ENCODE measurements at regions not wholly inside any gene's neighbourhood (a gene's known extent, or its start where the extent isn't known, plus 50 kb on each side); places are given as distances from the start of the nearest gene placed in this dataset.

GRCh38 chr1:114274621-114275317, 121.1 kb upstream of the SYT6 start:
- no peak overlapping the region for H3K27ac ChIP-seq (ENCODE audit: low read depth in 2 of 2, low read length in 2 of 2)
- H3K4me3 ChIP-seq (ENCODE audit: low read length in 2 of 2), result no peak overlapping the region
- H3K27me3 ChIP-seq (ENCODE audit: control insufficient read depth in 2 of 2, insufficient read depth in 2 of 2, low read length in 2 of 2), result no peaks in the 10 kb centered on the region
- no peaks in the 10 kb centered on the region for H3K4me1 ChIP-seq (ENCODE audit: control insufficient read depth in 2 of 2, insufficient read depth in 2 of 2, low read length in 2 of 2)
- H3K9ac ChIP-seq (ENCODE audit: low read depth in 1 of 2, low read length in 2 of 2), result no peak overlapping the region
- no peaks in the 10 kb centered on the region for H3K9me3 ChIP-seq (ENCODE audit: control insufficient read depth in 2 of 2, low read length in 2 of 2)
- no peaks in the 10 kb centered on the region for H3K36me3 ChIP-seq (ENCODE audit: control insufficient read depth in 2 of 2, insufficient read depth in 2 of 2, low read length in 2 of 2)

- H3K36me3 ChIP-seq (ENCODE audit: control insufficient read depth in 2 of 2, insufficient read depth in 2 of 2, low read length in 2 of 2), result no peaks in the 10 kb centered on the region
- H3K4me1 ChIP-seq (ENCODE audit: control insufficient read depth in 2 of 2, insufficient read depth in 2 of 2, low read length in 2 of 2), result no peaks in the 10 kb centered on the region
- H3K27ac ChIP-seq (ENCODE audit: low read depth in 2 of 2, low read length in 2 of 2), result no peak overlapping the region
- H3K9ac ChIP-seq (ENCODE audit: low read depth in 1 of 2, low read length in 2 of 2), result no peak overlapping the region
- no peak overlapping the region for H3K4me3 ChIP-seq (ENCODE audit: low read length in 2 of 2)
- no peaks in the 10 kb centered on the region for H3K9me3 ChIP-seq (ENCODE audit: control insufficient read depth in 2 of 2, low read length in 2 of 2)
- H3K27me3 ChIP-seq (ENCODE audit: control insufficient read depth in 2 of 2, insufficient read depth in 2 of 2, low read length in 2 of 2), result no peaks in the 10 kb centered on the region
Observed at GRCh38 chr1:114272593-114272992, 118.9 kb upstream of the SYT6 start.

- no peaks in the 10 kb centered on the region for H3K4me1 ChIP-seq (ENCODE audit: control insufficient read depth in 2 of 2, insufficient read depth in 2 of 2, low read length in 2 of 2)
- no peaks in the 10 kb centered on the region for H3K36me3 ChIP-seq (ENCODE audit: control insufficient read depth in 2 of 2, insufficient read depth in 2 of 2, low read length in 2 of 2)
- no peak overlapping the region for H3K4me3 ChIP-seq (ENCODE audit: low read length in 2 of 2)
- H3K9me3 ChIP-seq (ENCODE audit: control insufficient read depth in 2 of 2, low read length in 2 of 2), result no peaks in the 10 kb centered on the region
- H3K9ac ChIP-seq (ENCODE audit: low read depth in 1 of 2, low read length in 2 of 2), result no peak overlapping the region
- H3K27me3 ChIP-seq (ENCODE audit: control insufficient read depth in 2 of 2, insufficient read depth in 2 of 2, low read length in 2 of 2), result no peaks in the 10 kb centered on the region
- no peak overlapping the region for H3K27ac ChIP-seq (ENCODE audit: low read depth in 2 of 2, low read length in 2 of 2)
Observed at GRCh38 chr1:114270718-114271117, 117.0 kb upstream of the SYT6 start.

- Histone ChIP-seq H3K4me3 (ENCODE audit: low read length in 2 of 2) (no peak overlapping the region), H3K4me1 (ENCODE audit: control insufficient read depth in 2 of 2, insufficient read depth in 2 of 2, low read length in 2 of 2) (no peaks in the 10 kb centered on the region), H3K9me3 (ENCODE audit: control insufficient read depth in 2 of 2, low read length in 2 of 2) (no peaks in the 10 kb centered on the region), H3K9ac (ENCODE audit: low read depth in 1 of 2, low read length in 2 of 2) (no peak overlapping the region), H3K27ac (ENCODE audit: low read depth in 2 of 2, low read length in 2 of 2) (no peak overlapping the region), H3K27me3 (ENCODE audit: control insufficient read depth in 2 of 2, insufficient read depth in 2 of 2, low read length in 2 of 2) (no peaks in the 10 kb centered on the region), H3K36me3 (ENCODE audit: control insufficient read depth in 2 of 2, insufficient read depth in 2 of 2, low read length in 2 of 2) (no peaks in the 10 kb centered on the region)
Observed at GRCh38 chr1:114270282-114270681, 116.6 kb upstream of the SYT6 start.

GRCh38 chr1:114269539-114269938, 115.9 kb upstream of the SYT6 start:
- no peak overlapping the region for H3K27ac ChIP-seq (ENCODE audit: low read depth in 2 of 2, low read length in 2 of 2)
- no peak overlapping the region for H3K9ac ChIP-seq (ENCODE audit: low read depth in 1 of 2, low read length in 2 of 2)
- no peak overlapping the region for H3K4me3 ChIP-seq (ENCODE audit: low read length in 2 of 2)
- no peaks in the 10 kb centered on the region for H3K36me3 ChIP-seq (ENCODE audit: control insufficient read depth in 2 of 2, insufficient read depth in 2 of 2, low read length in 2 of 2)
- H3K27me3 ChIP-seq (ENCODE audit: control insufficient read depth in 2 of 2, insufficient read depth in 2 of 2, low read length in 2 of 2), result no peaks in the 10 kb centered on the region
- no peaks in the 10 kb centered on the region for H3K4me1 ChIP-seq (ENCODE audit: control insufficient read depth in 2 of 2, insufficient read depth in 2 of 2, low read length in 2 of 2)
- H3K9me3 ChIP-seq (ENCODE audit: control insufficient read depth in 2 of 2, low read length in 2 of 2), result no peaks in the 10 kb centered on the region

GRCh38 chr1:114263343-114263742, 109.7 kb upstream of the SYT6 start:
- no peak overlapping the region for H3K27ac ChIP-seq (ENCODE audit: low read depth in 2 of 2, low read length in 2 of 2)

GRCh38 chr1:114262337-114262736, 108.7 kb upstream of the SYT6 start:
- Histone ChIP-seq H3K9ac (ENCODE audit: low read depth in 1 of 2, low read length in 2 of 2) (no peak overlapping the region), H3K4me3 (ENCODE audit: low read length in 2 of 2) (no peak overlapping the region), H3K27ac (ENCODE audit: low read depth in 2 of 2, low read length in 2 of 2) (peak overlapping the region in 1 of 2 donors; percentile 11)

More at GRCh38 chr1:114263343-114263742, 109.7 kb upstream of the SYT6 start:
- no peaks in the 10 kb centered on the region for H3K36me3 ChIP-seq (ENCODE audit: control insufficient read depth in 2 of 2, insufficient read depth in 2 of 2, low read length in 2 of 2)
- H3K9me3 ChIP-seq (ENCODE audit: control insufficient read depth in 2 of 2, low read length in 2 of 2), result no peaks in the 10 kb centered on the region
- H3K9ac ChIP-seq (ENCODE audit: low read depth in 1 of 2, low read length in 2 of 2), result no peak overlapping the region
- H3K4me1 ChIP-seq (ENCODE audit: control insufficient read depth in 2 of 2, insufficient read depth in 2 of 2, low read length in 2 of 2), result peaks cover 5 to 10% of the 10 kb centered on the region in 2 donors
- no peak overlapping the region for H3K4me3 ChIP-seq (ENCODE audit: low read length in 2 of 2)
- H3K27me3 ChIP-seq (ENCODE audit: control insufficient read depth in 2 of 2, insufficient read depth in 2 of 2, low read length in 2 of 2), result no peaks in the 10 kb centered on the region

GRCh38 chr1:114260805-114261484, 107.3 kb upstream of the SYT6 start:
- no peaks in the 10 kb centered on the region for H3K27me3 ChIP-seq (ENCODE audit: control insufficient read depth in 2 of 2, insufficient read depth in 2 of 2, low read length in 2 of 2)
- no peak overlapping the region for H3K9ac ChIP-seq (ENCODE audit: low read depth in 1 of 2, low read length in 2 of 2)
- no peak overlapping the region for H3K4me3 ChIP-seq (ENCODE audit: low read length in 2 of 2)
- H3K9me3 ChIP-seq (ENCODE audit: control insufficient read depth in 2 of 2, low read length in 2 of 2), result no peaks in the 10 kb centered on the region
- H3K36me3 ChIP-seq (ENCODE audit: control insufficient read depth in 2 of 2, insufficient read depth in 2 of 2, low read length in 2 of 2), result no peaks in the 10 kb centered on the region
- peaks cover 5 to 10% of the 10 kb centered on the region in 2 donors for H3K4me1 ChIP-seq (ENCODE audit: control insufficient read depth in 2 of 2, insufficient read depth in 2 of 2, low read length in 2 of 2)
- H3K27ac ChIP-seq (ENCODE audit: low read depth in 2 of 2, low read length in 2 of 2), result no peak overlapping the region

More at GRCh38 chr1:114262337-114262736, 108.7 kb upstream of the SYT6 start:
- no peaks in the 10 kb centered on the region for H3K27me3 ChIP-seq (ENCODE audit: control insufficient read depth in 2 of 2, insufficient read depth in 2 of 2, low read length in 2 of 2)
- no peaks in the 10 kb centered on the region for H3K36me3 ChIP-seq (ENCODE audit: control insufficient read depth in 2 of 2, insufficient read depth in 2 of 2, low read length in 2 of 2)
- peaks cover 5 to 10% of the 10 kb centered on the region in 2 donors for H3K4me1 ChIP-seq (ENCODE audit: control insufficient read depth in 2 of 2, insufficient read depth in 2 of 2, low read length in 2 of 2)
- H3K9me3 ChIP-seq (ENCODE audit: control insufficient read depth in 2 of 2, low read length in 2 of 2), result no peaks in the 10 kb centered on the region

GRCh38 chr1:114259511-114260160, 106.0 kb upstream of the SYT6 start:
- Histone ChIP-seq H3K4me1 (ENCODE audit: control insufficient read depth in 2 of 2, insufficient read depth in 2 of 2, low read length in 2 of 2) (peaks cover 5 to 10% of the 10 kb centered on the region in 2 donors), H3K27ac (ENCODE audit: low read depth in 2 of 2, low read length in 2 of 2) (no peak overlapping the region), H3K9ac (ENCODE audit: low read depth in 1 of 2, low read length in 2 of 2) (no peak overlapping the region), H3K9me3 (ENCODE audit: control insufficient read depth in 2 of 2, low read length in 2 of 2) (no peaks in the 10 kb centered on the region), H3K27me3 (ENCODE audit: control insufficient read depth in 2 of 2, insufficient read depth in 2 of 2, low read length in 2 of 2) (no peaks in the 10 kb centered on the region), H3K36me3 (ENCODE audit: control insufficient read depth in 2 of 2, insufficient read depth in 2 of 2, low read length in 2 of 2) (no peaks in the 10 kb centered on the region), H3K4me3 (ENCODE audit: low read length in 2 of 2) (no peak overlapping the region)

GRCh38 chr1:114258633-114259032, 105.0 kb upstream of the SYT6 start:
- Histone ChIP-seq H3K4me3 (ENCODE audit: low read length in 2 of 2) (no peak overlapping the region), H3K9ac (ENCODE audit: low read depth in 1 of 2, low read length in 2 of 2) (no peak overlapping the region), H3K27me3 (ENCODE audit: control insufficient read depth in 2 of 2, insufficient read depth in 2 of 2, low read length in 2 of 2) (no peaks in the 10 kb centered on the region), H3K4me1 (ENCODE audit: control insufficient read depth in 2 of 2, insufficient read depth in 2 of 2, low read length in 2 of 2) (peaks cover 5 to 10% of the 10 kb centered on the region in 2 donors), H3K27ac (ENCODE audit: low read depth in 2 of 2, low read length in 2 of 2) (no peak overlapping the region), H3K36me3 (ENCODE audit: control insufficient read depth in 2 of 2, insufficient read depth in 2 of 2, low read length in 2 of 2) (no peaks in the 10 kb centered on the region), H3K9me3 (ENCODE audit: control insufficient read depth in 2 of 2, low read length in 2 of 2) (no peaks in the 10 kb centered on the region)

All from mucosa of rectum (tissue), 2 donors.